LNCAP (cell line): ENCODE measurements at regions not wholly inside any gene's neighbourhood (a gene's known extent, or its start where the extent isn't known, plus 50 kb on each side); places are given as distances from the start of the nearest gene placed in this dataset.

Source experiments
- TF ChIP-seq, protein P1 (sequence below): fragments of 450-650 bp; IDR thresholded peaks from 2 replicates; pipeline ENCODE4 v1.5.1; 2017; ENCODE audit warnings: mild to moderate bottlenecking

GRCh38 chr2:184192649-184193048 is 405.7 kb upstream of the ZNF804A start:
- TF ChIP-seq, protein P1, sequence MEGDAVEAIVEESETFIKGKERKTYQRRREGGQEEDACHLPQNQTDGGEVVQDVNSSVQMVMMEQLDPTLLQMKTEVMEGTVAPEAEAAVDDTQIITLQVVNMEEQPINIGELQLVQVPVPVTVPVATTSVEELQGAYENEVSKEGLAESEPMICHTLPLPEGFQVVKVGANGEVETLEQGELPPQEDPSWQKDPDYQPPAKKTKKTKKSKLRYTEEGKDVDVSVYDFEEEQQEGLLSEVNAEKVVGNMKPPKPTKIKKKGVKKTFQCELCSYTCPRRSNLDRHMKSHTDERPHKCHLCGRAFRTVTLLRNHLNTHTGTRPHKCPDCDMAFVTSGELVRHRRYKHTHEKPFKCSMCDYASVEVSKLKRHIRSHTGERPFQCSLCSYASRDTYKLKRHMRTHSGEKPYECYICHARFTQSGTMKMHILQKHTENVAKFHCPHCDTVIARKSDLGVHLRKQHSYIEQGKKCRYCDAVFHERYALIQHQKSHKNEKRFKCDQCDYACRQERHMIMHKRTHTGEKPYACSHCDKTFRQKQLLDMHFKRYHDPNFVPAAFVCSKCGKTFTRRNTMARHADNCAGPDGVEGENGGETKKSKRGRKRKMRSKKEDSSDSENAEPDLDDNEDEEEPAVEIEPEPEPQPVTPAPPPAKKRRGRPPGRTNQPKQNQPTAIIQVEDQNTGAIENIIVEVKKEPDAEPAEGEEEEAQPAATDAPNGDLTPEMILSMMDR: no peak

DNA sequence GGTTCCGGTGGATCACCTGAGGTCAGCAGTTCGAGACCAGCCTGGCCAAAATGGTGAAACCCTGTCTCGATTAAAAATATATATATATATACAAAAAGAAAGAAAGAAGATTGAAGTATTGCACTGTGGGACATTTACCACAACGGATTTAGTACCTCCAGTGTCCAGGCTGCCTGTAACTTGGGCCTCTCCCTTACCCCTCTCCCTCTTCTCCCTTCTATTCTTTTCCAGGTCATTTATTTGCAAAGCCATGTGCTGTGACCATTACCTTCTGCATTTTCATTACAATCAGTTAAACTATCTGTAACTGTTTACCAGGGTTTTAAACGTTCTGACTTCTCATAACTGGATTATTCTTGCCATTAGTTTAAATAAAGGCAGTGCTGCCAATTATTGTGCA is 400.9 kb upstream of the ZNF804A start:
- TF ChIP-seq, protein P1: no peak

GRCh38 chr2:184199274-184199673 is 399.1 kb upstream of the ZNF804A start:
- TF ChIP-seq, protein P1: no peak

GRCh38 chr2:184201246-184201645 is 397.1 kb upstream of the ZNF804A start:
- TF ChIP-seq, protein P1: no peak

DNA sequence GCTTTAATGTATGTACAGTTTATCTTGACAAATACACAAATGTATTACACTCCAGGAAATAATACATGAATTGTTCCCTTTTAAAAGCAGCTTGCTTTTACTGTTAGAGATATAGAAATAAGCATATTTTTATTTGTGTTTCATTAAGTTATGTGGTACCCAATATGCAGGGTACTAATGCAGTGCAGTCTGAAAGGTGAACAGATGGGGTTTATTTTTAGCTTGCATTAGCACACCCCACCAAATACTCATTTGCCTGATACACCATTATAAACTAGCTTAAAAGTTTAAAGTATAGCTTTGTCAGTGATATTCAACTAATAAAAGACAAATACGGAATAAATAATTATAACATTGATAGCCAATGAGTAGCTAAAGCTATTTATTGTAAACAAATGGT is 394.7 kb upstream of the ZNF804A start:
- TF ChIP-seq, protein P1: no peak

GRCh38 chr2:184205048-184205596 is 393.2 kb upstream of the ZNF804A start:
- TF ChIP-seq, protein P1: no peak

DNA sequence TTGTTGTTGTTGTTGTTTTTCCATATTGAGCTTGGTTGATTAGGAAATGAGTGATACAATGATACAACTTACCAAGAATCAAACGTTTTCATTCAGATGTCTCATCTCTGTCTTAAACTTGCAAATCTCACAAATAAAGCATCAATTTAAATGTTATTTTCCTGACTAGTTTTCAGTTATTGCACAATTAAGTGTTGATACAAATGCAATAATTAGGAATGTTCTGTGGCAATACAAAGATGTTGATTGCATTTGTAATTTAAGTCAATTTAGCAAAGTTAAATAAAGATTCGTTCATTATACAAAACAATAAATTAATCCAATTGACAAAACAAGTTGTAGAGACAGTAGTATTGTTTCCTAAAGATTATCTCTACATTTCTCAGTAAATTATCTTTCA is 392.3 kb upstream of the ZNF804A start:
- TF ChIP-seq, protein P1: no peak

- TF ChIP-seq, protein P1: no peak
These were observed 388.0 kb upstream of the ZNF804A start for GRCh38 chr2:184210329-184210728.
